ENCODE measurements at regions not wholly inside any gene's neighbourhood (a gene's known extent, or its start where the extent isn't known, plus 50 kb on each side); places are given as distances from the start of the nearest gene placed in this dataset.

GRCh38 chr9:82675102-82675501, 387.8 kb downstream of the RASEF start:
- no peak for TF ChIP-seq FOXP2 (optimal IDR thresholded peaks at IDR 0.05; ENCODE audit: borderline replicate concordance, extremely low read depth, extremely low read length, insufficient read depth)
- TF ChIP-seq REST (IDR thresholded peaks at IDR 0.05; ENCODE audit: insufficient read depth in 1 of 2, low read depth in 2 of 2, low read length in 2 of 2) = no peak
- TF ChIP-seq POLR2AphosphoS5 (IDR thresholded peaks at IDR 0.05; ENCODE audit: low read depth, low read length) = no peak
- TF ChIP-seq TAF1 (IDR thresholded peaks at IDR 0.05; ENCODE audit: borderline replicate concordance, insufficient read depth, low read length) = no peak
- TF ChIP-seq SIN3A (IDR thresholded peaks at IDR 0.05; ENCODE audit: borderline replicate concordance, insufficient read depth, low read length) = no peak

- TF ChIP-seq FOXP2 (optimal IDR thresholded peaks at IDR 0.05; ENCODE audit: borderline replicate concordance, extremely low read depth, extremely low read length, insufficient read depth) = no peak
- TF ChIP-seq TAF1 (IDR thresholded peaks at IDR 0.05; ENCODE audit: borderline replicate concordance, insufficient read depth, low read length) = no peak
- TF ChIP-seq POLR2AphosphoS5 (IDR thresholded peaks at IDR 0.05; ENCODE audit: low read depth, low read length) = no peak
- TF ChIP-seq REST (IDR thresholded peaks at IDR 0.05; ENCODE audit: insufficient read depth in 1 of 2, low read depth in 2 of 2, low read length in 2 of 2) = no peak
- no peak for TF ChIP-seq SIN3A (IDR thresholded peaks at IDR 0.05; ENCODE audit: borderline replicate concordance, insufficient read depth, low read length)
These were observed 387.3 kb downstream of the RASEF start for GRCh38 chr9:82675605-82676004.

- TF ChIP-seq TAF1 (IDR thresholded peaks at IDR 0.05; ENCODE audit: borderline replicate concordance, insufficient read depth, low read length) = no peak
- no peak for TF ChIP-seq POLR2AphosphoS5 (IDR thresholded peaks at IDR 0.05; ENCODE audit: low read depth, low read length)
- TF ChIP-seq REST (IDR thresholded peaks at IDR 0.05; ENCODE audit: insufficient read depth in 1 of 2, low read depth in 2 of 2, low read length in 2 of 2) = no peak
- TF ChIP-seq FOXP2 (optimal IDR thresholded peaks at IDR 0.05; ENCODE audit: borderline replicate concordance, extremely low read depth, extremely low read length, insufficient read depth) = no peak
- no peak for TF ChIP-seq SIN3A (IDR thresholded peaks at IDR 0.05; ENCODE audit: borderline replicate concordance, insufficient read depth, low read length)
These were observed 385.9 kb downstream of the RASEF start for GRCh38 chr9:82677086-82677485.

- no peak for TF ChIP-seq SIN3A (IDR thresholded peaks at IDR 0.05; ENCODE audit: borderline replicate concordance, insufficient read depth, low read length)
- TF ChIP-seq REST (IDR thresholded peaks at IDR 0.05; ENCODE audit: insufficient read depth in 1 of 2, low read depth in 2 of 2, low read length in 2 of 2) = no peak
- TF ChIP-seq FOXP2 (optimal IDR thresholded peaks at IDR 0.05; ENCODE audit: borderline replicate concordance, extremely low read depth, extremely low read length, insufficient read depth) = no peak
- TF ChIP-seq TAF1 (IDR thresholded peaks at IDR 0.05; ENCODE audit: borderline replicate concordance, insufficient read depth, low read length) = no peak
- no peak for TF ChIP-seq POLR2AphosphoS5 (IDR thresholded peaks at IDR 0.05; ENCODE audit: low read depth, low read length)
These were observed 383.5 kb downstream of the RASEF start for GRCh38 chr9:82679472-82679871.

Data from PFSK-1 (cell line).